ENCODE measurements at regions not wholly inside any gene's neighbourhood (a gene's known extent, or its start where the extent isn't known, plus 50 kb on each side); places are given as distances from the start of the nearest gene placed in this dataset.
"Not testable (repeated sequence)": the region's sequence is repeated elsewhere in the genome, so short reads cannot be mapped to it uniquely, and the experiment has no call there.

DNA sequence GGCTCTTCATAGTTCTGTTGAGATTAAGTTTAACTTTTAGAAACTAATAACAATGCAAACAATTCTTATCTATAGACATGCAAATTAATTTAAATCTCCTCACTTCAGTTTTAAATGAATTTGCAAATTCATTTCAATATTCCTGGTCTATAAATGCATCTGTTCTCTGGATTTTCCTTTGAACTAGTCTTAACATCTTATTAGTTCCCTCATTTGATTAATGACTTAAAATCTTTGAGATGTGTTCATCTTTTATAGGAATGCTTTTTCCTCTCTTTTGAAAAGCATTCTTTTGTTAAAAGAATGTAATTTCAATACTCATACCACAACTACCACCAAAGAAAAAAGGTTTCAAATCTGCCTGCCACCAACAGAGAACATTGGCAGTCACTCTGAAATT lies 169.4 kb downstream of the RASEF start:
- no peak for DNase-seq (ENCODE audit: low read depth in 2 of 2)

DNA sequence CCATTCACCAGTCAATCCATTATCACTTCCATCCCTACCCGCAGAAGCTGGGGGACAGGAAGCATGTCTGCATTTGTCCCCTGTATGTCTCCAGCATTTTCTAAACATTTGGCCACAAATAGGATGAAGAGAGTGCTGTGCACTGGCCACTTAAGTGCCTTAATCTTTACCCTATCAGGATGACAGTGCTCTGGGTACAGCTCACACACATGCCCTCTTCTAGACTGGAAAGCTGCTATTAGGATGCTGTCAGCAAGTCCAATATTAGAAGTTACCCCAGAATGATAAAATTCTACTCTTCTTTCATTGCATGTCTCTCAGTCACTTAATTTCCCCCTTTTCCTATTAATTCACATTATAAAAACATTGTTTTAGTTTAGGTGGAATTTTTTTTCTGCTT lies 168.4 kb downstream of the RASEF start:
- DNase-seq (ENCODE audit: low read depth in 2 of 2): no peak

DNA sequence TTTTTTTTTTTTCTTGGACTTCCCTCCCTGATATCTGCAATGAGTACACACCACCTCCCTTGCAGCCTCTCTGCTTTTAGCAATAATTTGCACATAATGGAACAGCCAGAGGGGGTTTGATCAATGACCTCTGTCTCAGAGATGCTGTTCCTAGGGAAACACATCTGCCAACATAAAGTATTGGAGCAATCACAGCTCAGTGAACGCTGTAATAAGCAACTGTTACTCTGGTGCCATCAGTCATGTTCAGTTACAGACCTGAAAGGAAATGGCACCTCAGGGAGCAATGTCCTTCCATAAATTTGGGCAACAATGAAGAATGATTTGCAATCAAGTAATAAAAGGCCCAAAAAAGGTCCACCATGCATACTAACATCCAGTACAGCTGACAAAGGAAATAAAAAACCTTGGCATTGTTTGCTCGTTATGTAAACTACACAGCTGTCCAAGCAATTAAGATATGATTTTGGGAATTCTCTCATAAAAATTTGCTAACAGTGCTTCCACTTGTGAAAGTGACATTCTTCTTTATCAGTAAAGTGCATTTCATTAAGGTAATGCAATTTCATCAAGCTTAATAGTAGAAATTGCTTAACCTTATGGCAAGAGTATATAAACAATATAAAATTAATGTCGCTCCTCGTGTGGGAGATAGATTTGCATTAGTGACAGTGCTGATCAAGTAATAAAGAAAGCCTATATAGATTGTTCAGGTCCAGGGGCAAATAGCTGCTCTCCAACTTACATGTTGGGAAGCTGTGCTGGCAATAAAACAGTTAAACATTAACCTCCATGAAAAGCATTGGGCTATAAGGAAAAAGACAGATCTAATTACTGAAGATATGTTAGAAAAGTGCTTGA lies 167.8 kb downstream of the RASEF start:
- no peak for DNase-seq (ENCODE audit: low read depth in 2 of 2)

DNA sequence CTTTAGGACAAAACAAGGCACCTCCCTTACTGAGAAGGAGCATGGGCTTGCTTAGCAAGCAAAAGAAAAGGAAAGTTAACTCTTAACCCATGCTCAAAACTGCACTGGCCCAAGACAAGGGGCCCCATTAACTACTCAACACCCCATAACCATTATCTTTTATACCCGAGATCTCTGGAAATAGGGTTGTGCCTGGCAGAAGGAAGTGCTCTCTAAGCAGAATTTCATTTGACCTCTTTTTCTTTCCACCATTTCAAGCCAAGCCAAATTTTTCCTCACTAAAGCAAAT lies 167.2 kb downstream of the RASEF start:
- DNase-seq (ENCODE audit: low read depth in 2 of 2): no peak

DNA sequence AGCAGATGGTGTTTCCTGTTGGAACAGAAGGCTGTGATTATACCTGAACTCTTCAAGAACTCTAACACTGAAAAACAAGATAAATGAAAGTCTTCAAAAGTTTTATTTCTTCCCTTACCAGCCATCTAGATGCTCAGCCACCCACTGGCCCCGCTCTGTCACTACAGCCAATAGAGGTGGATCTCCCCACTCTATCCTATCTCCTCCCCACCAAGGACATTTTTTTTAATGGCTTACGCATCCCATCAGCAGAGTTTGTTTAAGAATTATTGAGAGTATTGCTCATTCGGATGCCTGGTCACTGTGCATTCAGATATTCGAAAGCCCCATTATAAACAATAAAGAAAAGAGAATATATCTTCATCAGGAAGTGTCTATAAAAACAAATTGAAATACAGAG lies 159.4 kb downstream of the RASEF start:
- DNase-seq (ENCODE audit: low read depth in 2 of 2): no peak

DNA sequence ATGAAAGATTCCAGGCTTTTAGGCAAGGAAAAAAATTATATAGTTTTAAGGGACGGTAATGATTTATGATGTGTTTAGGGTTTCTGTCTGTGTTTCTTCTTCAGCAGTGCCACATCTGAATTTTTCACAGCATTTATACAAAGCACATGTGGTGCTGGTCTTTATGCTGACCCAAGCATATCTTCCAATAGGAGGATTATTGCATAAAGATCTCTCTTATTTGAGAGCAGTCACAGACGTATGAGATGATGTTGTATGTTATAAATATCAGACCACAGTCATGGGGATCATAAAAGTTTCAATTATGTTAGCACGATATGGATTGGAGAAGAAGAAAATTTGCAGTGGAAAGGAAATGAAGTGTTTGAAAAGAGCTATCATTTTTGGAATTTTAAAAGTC lies 150.9 kb downstream of the RASEF start:
- no peak for DNase-seq (ENCODE audit: low read depth in 2 of 2)

DNA sequence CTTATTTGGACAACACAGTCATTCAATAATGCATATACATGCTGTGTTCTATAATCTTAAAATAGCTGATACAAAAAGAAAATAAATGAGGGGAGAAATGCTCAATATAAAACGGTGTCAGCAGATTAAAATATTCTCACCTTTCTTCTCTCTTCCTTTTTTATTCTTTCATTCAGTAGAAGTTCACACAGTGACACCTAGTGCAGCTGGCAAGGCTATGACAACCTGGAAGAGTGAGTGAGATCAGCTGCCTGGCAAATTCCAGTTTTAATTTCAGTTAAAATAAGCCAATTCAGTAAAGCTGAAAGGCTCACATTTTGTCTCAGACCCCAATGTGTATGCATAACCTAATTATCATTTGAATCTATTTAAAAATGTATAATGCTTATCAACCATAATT lies 150.3 kb downstream of the RASEF start:
- peak in 1 of 2 donors; percentile 30 for DNase-seq (ENCODE audit: low read depth in 2 of 2)

DNA sequence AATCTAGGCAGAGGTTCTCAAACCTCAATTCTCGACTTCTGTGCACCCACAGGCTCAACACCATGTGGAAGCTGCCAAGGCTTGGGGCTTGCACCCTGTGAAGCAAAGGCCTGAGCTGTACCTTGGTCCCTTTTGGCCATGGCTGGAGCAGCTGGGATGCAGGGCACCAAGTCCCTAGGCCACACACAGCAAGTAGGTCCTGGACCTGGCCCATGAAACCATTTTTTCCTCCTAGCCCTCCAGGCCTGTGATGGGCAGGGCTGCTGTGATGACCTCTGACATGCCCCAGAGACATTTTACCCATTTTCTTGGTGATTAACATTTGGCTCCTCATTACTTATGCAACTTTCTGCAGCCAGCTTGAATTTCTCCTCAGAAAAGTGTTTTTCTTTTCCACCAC lies 146.7 kb downstream of the RASEF start:
- not testable (repeated sequence) for DNase-seq (ENCODE audit: low read depth in 2 of 2)

DNA sequence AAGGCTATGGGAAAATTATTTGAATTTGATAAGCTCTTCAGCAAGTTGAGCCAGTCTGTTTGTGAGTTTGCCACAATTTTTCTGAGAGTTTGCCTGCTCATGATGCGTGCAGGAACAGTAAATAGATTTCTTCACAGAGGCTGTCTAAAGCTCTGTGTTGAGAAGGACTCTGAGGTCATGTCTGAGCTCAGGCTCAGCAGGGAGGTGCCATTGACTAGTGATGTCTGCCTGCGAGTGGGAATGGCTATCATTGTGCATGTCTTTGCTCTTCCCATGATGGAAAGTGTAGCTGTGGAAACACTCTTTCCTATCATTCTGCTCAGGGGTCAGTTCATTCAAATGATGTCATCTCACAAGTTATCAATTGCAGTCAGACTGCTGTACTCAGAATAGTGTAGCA lies 142.8 kb downstream of the RASEF start:
- no peak for DNase-seq (ENCODE audit: low read depth in 2 of 2)

DNA sequence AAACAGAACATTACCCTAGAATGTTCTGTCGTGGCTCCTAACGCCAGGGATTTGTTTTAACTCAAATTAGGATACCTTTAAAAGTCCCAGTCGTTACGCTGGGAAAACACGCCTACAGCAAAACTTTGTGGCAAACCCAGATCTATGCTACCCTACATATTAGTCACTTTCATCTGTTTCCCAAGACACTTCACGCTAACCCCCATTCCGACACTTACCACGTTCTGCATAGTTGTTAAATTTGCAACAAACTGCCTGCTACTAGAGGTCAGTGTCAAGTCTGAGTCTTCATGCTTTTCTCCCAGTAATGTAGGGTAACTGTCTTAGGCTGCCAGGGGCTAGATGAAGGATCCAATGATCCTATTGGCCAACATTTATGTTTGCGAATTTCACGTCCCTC lies 140.3 kb downstream of the RASEF start:
- DNase-seq (ENCODE audit: low read depth in 2 of 2): no peak

DNA sequence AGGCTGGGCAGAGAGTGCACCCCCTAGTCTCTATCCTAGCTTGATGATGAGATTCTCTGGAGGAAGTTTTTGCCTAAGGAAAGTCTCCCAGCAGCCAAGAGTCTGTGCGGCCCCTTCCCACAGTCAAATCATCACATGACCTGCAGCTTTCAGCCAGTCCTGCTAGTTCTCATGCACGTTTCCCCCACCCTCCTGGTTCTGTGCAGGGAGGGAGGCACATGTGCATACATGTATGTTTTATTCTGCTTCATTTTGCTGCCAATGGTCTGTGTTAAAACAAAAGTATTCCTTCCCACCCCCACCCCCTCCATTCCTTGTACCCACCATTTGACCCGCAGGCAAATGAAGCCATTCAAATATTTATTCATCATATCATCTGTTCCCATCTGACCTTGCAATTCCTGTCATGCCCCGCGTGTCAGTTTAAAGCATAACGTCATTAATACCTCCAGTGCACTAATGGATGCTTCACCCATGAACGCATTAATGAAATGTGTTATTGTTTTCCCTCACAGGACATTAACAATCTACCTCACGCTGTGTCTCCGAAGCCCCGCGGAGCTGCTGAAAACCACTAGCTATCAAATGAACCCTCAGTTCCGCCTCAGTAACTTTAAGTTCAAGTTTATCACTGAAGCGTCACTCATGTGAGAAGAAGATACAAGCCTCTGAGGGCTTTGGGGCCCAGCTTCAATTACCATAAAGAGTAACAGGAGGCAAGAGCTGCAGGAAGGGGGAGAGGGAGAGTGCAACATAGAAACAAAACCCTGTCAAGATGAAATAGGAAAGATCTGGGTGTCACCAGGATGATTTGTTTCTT lies 139.6 kb downstream of the RASEF start:
- no peak for DNase-seq (ENCODE audit: low read depth in 2 of 2)

DNA sequence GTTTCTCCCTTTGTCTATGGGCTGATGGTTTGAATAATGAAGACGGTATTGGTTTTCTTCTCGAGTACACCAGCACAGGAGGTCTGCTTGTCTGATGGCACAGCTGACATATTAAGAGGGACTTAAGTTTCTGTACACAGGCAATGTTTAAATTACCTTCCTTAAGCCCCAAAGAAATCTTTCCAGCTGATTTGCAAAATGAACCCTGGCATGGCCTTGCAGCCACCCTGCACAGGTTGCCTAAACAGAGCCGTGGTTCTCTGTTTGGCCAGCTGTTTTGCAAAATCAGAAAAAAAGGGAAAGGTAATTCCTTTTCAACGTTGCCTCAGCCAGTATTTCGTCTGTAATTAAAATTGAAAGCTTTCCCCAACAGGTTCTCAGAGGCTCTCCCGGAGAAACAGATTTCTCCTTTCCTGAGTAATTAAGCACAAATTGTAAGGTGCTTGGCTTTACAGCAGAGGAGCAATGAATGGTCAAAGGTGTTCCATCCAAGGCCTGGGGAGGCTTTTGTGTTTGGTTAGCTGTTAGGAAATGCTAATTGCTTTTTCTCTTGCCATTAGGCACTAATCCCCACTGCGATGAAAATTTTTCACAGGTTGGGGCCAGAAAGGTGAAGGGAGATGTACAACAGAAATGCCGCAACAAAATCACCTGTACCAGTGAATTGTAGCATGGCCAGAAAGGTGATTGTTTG lies 138.9 kb downstream of the RASEF start:
- no peak for DNase-seq (ENCODE audit: low read depth in 2 of 2)

Measured in lung microvascular endothelial cell (primary cell).